GM12878 (cell line): ENCODE measurements at regions not wholly inside any gene's neighbourhood (a gene's known extent, or its start where the extent isn't known, plus 50 kb on each side); places are given as distances from the start of the nearest gene placed in this dataset.

Experiments
- HDAC6 ChIP-seq: fragments of 200-600 bp; sonication (generic); IDR thresholded peaks from one replicate; pipeline ENCODE4 v1.8.0; 2017; ENCODE audit warnings: antibody characterized with exemption; ENCODE audit not compliant: unreplicated experiment
- MYB ChIP-seq: fragments of 150-350 bp; IDR thresholded peaks from 2 replicates; pipeline ENCODE4 v1.6.1; 2014; ENCODE audit warnings: mild to moderate bottlenecking, low read depth, low read length, borderline replicate concordance
- NR2C1 ChIP-seq: fragments of 450-650 bp; IDR thresholded peaks from 2 replicates; pipeline ENCODE4 v1.6.1; 2017; ENCODE audit warnings: antibody characterized with exemption, mild to moderate bottlenecking, moderate library complexity
- SIX5 ChIP-seq: IDR thresholded peaks from 2 replicates; pipeline ENCODE4 v1.6.1; 2011; ENCODE audit warnings: mild to moderate bottlenecking, low read depth, low read length, moderate library complexity; ENCODE audit not compliant: severe bottlenecking
- SREBF2 ChIP-seq: IDR thresholded peaks from 2 replicates; pipeline ENCODE4 v1.6.1; 2012; ENCODE audit warnings: mild to moderate bottlenecking, low read length
- SUZ12 ChIP-seq: fragments of 200-600 bp; sonication (generic); IDR thresholded peaks from one replicate; pipeline ENCODE4 v1.6.1; 2018; ENCODE audit warnings: antibody characterized with exemption, mild to moderate bottlenecking; ENCODE audit not compliant: unreplicated experiment
- YBX1 ChIP-seq: fragments of 450-650 bp; IDR thresholded peaks from 2 replicates; pipeline ENCODE4 v1.6.1; 2016; ENCODE audit warnings: antibody characterized with exemption
- TF ChIP-seq, protein P1 (sequence below): fragments of 450-650 bp; formaldehyde crosslinking; IDR thresholded peaks from 2 replicates; pipeline ENCODE4 v1.5.0; 2022; ENCODE audit warnings: mild to moderate bottlenecking, missing genetic modification characterization
- TF ChIP-seq, protein P2 (sequence below): fragments of 450-650 bp; IDR thresholded peaks from 2 replicates; pipeline ENCODE4 v1.6.1; 2017; ENCODE audit warnings: antibody characterized with exemption, mild to moderate bottlenecking, moderate library complexity

DNA sequence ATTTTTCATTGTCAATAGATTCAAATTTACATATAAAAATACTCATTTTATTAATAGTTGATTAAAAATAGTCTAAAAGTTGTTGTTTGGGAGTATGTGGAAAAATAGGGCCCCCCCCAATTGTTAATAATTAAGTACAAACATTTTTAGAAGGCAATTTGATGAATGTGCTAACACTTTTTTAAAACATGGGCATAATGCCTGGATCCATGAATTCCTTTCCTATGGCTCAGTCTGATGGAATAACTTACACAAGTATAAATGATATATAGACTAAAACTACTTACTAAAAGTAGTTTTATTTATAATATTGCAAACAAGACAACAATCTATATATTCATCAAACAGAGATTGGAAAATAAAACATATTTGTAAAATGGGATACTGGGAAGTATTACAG, 247.2 kb upstream of the LRRN1 start (continued):
- no peak for TF ChIP-seq HDAC6
- TF ChIP-seq, protein P1, sequence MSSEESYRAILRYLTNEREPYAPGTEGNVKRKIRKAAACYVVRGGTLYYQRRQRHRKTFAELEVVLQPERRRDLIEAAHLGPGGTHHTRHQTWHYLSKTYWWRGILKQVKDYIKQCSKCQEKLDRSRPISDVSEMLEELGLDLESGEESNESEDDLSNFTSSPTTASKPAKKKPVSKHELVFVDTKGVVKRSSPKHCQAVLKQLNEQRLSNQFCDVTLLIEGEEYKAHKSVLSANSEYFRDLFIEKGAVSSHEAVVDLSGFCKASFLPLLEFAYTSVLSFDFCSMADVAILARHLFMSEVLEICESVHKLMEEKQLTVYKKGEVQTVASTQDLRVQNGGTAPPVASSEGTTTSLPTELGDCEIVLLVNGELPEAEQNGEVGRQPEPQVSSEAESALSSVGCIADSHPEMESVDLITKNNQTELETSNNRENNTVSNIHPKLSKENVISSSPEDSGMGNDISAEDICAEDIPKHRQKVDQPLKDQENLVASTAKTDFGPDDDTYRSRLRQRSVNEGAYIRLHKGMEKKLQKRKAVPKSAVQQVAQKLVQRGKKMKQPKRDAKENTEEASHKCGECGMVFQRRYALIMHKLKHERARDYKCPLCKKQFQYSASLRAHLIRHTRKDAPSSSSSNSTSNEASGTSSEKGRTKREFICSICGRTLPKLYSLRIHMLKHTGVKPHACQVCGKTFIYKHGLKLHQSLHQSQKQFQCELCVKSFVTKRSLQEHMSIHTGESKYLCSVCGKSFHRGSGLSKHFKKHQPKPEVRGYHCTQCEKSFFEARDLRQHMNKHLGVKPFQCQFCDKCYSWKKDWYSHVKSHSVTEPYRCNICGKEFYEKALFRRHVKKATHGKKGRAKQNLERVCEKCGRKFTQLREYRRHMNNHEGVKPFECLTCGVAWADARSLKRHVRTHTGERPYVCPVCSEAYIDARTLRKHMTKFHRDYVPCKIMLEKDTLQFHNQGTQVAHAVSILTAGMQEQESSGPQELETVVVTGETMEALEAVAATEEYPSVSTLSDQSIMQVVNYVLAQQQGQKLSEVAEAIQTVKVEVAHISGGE, result no peak
- TF ChIP-seq SREBF2, result no peak
- no peak for TF ChIP-seq NR2C1
- TF ChIP-seq MYB, result no peak
- TF ChIP-seq YBX1, result no peak
- no peak for TF ChIP-seq SUZ12
- TF ChIP-seq, protein P2, sequence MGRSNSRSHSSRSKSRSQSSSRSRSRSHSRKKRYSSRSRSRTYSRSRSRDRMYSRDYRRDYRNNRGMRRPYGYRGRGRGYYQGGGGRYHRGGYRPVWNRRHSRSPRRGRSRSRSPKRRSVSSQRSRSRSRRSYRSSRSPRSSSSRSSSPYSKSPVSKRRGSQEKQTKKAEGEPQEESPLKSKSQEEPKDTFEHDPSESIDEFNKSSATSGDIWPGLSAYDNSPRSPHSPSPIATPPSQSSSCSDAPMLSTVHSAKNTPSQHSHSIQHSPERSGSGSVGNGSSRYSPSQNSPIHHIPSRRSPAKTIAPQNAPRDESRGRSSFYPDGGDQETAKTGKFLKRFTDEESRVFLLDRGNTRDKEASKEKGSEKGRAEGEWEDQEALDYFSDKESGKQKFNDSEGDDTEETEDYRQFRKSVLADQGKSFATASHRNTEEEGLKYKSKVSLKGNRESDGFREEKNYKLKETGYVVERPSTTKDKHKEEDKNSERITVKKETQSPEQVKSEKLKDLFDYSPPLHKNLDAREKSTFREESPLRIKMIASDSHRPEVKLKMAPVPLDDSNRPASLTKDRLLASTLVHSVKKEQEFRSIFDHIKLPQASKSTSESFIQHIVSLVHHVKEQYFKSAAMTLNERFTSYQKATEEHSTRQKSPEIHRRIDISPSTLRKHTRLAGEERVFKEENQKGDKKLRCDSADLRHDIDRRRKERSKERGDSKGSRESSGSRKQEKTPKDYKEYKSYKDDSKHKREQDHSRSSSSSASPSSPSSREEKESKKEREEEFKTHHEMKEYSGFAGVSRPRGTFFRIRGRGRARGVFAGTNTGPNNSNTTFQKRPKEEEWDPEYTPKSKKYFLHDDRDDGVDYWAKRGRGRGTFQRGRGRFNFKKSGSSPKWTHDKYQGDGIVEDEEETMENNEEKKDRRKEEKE, result no peak
- TF ChIP-seq SIX5, result no peak
